ENCODE measurements at regions not wholly inside any gene's neighbourhood (a gene's known extent, or its start where the extent isn't known, plus 50 kb on each side); places are given as distances from the start of the nearest gene placed in this dataset.

DNA sequence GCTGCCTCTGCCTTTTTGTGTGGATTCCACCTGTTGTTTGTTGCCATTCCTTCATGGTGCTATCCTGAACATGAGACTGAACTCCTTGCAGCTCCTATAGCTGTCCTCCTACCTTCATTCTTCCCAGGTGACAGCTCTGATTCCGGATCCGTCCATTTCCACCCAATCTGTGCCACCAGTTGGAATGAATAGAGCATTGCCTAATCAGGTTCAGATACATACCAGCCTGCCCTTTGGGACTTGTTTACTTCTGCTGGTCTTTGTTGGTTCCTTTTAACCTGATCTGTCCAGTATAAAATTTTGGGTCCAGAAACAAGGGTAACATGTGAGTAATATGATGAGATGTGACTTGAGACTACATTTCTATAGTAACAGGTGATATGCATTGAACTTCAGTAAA is 136.3 kb upstream of the IGF1 start:
- TF ChIP-seq FOS (IDR thresholded peaks at IDR 0.05; ENCODE audit: low read depth, low read length) (no peak), POLR2A (IDR thresholded peaks at IDR 0.05; ENCODE audit: low read depth, low read length) (no peak), BHLHE40 (IDR thresholded peaks at IDR 0.05; ENCODE audit: low read depth, low read length) (no peak), SMC3 (IDR thresholded peaks at IDR 0.05; ENCODE audit: low read depth, low read length) (no peak), CEBPB (IDR thresholded peaks at IDR 0.05; ENCODE audit: low read depth, low read length) (no peak), NFE2L2 (IDR thresholded peaks at IDR 0.05; ENCODE audit: low read depth, low read length) (no peak)
- TF ChIP-seq, protein P1, sequence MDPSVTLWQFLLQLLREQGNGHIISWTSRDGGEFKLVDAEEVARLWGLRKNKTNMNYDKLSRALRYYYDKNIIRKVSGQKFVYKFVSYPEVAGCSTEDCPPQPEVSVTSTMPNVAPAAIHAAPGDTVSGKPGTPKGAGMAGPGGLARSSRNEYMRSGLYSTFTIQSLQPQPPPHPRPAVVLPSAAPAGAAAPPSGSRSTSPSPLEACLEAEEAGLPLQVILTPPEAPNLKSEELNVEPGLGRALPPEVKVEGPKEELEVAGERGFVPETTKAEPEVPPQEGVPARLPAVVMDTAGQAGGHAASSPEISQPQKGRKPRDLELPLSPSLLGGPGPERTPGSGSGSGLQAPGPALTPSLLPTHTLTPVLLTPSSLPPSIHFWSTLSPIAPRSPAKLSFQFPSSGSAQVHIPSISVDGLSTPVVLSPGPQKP (IDR thresholded peaks at IDR 0.05; ENCODE audit: borderline replicate concordance, low read depth, low read length), result no peak
- TF ChIP-seq, protein P2, sequence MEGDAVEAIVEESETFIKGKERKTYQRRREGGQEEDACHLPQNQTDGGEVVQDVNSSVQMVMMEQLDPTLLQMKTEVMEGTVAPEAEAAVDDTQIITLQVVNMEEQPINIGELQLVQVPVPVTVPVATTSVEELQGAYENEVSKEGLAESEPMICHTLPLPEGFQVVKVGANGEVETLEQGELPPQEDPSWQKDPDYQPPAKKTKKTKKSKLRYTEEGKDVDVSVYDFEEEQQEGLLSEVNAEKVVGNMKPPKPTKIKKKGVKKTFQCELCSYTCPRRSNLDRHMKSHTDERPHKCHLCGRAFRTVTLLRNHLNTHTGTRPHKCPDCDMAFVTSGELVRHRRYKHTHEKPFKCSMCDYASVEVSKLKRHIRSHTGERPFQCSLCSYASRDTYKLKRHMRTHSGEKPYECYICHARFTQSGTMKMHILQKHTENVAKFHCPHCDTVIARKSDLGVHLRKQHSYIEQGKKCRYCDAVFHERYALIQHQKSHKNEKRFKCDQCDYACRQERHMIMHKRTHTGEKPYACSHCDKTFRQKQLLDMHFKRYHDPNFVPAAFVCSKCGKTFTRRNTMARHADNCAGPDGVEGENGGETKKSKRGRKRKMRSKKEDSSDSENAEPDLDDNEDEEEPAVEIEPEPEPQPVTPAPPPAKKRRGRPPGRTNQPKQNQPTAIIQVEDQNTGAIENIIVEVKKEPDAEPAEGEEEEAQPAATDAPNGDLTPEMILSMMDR (conservative IDR thresholded peaks at IDR 0.05; ENCODE audit: low read depth, low read length), result no peak
- TF ChIP-seq, protein P3, sequence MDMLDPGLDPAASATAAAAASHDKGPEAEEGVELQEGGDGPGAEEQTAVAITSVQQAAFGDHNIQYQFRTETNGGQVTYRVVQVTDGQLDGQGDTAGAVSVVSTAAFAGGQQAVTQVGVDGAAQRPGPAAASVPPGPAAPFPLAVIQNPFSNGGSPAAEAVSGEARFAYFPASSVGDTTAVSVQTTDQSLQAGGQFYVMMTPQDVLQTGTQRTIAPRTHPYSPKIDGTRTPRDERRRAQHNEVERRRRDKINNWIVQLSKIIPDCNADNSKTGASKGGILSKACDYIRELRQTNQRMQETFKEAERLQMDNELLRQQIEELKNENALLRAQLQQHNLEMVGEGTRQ (IDR thresholded peaks at IDR 0.05; ENCODE audit: low read depth, low read length), result no peak
